GM12872 (cell line): ENCODE measurements at regions not wholly inside any gene's neighbourhood (a gene's known extent, or its start where the extent isn't known, plus 50 kb on each side); places are given as distances from the start of the nearest gene placed in this dataset.

ENCODE experiments used
- CTCF ChIP-seq: IDR thresholded peaks from 3 replicates; pipeline ENCODE4 v1.5.1; 2011; ENCODE audit warnings: low read depth, mild to moderate bottlenecking, low read length, moderate library complexity; ENCODE audit not compliant: insufficient read depth

GRCh38 chr2:18435426-18436037 lies 124.9 kb downstream of the RDH14 start:
- peak; percentile 63 for TF ChIP-seq CTCF

- no peak for TF ChIP-seq CTCF
Measured at GRCh38 chr2:18433872-18434271, 126.6 kb downstream of the RDH14 start.

GRCh38 chr2:18432999-18433398 lies 127.5 kb downstream of the RDH14 start:
- no peak for TF ChIP-seq CTCF

GRCh38 chr2:18430996-18431748 lies 129.3 kb downstream of the RDH14 start:
- TF ChIP-seq CTCF = no peak

- TF ChIP-seq CTCF = no peak
Measured at GRCh38 chr2:18428516-18428915, 131.9 kb downstream of the RDH14 start.

GRCh38 chr2:18427762-18428161 lies 132.7 kb downstream of the RDH14 start:
- no peak for TF ChIP-seq CTCF

GRCh38 chr2:18426174-18426573 lies 134.3 kb downstream of the RDH14 start:
- TF ChIP-seq CTCF = no peak
